Posterior vena cava (tissue), 2 donors: ENCODE measurements at regions not wholly inside any gene's neighbourhood (a gene's known extent, or its start where the extent isn't known, plus 50 kb on each side); places are given as distances from the start of the nearest gene placed in this dataset.

ENCODE experiments used
- DNase-seq: peaks from one replicate; pipeline ENCODE4 v3.0.0-alpha.2; 2020; ENCODE audit warnings: low spot score
- intact Hi-C, 2 donors: fragments of 100-400 bp; cut with DNase I; formaldehyde crosslinking; loops; one replicate each; pipeline versions ENCODE4 v1.14.1 to v1.14.2; 2022 to 2023
- donor health status: DM: yes; HTN: yes; CAD: no.
- donor health status: DM: yes; HTN: yes; CAD: no.

DNA sequence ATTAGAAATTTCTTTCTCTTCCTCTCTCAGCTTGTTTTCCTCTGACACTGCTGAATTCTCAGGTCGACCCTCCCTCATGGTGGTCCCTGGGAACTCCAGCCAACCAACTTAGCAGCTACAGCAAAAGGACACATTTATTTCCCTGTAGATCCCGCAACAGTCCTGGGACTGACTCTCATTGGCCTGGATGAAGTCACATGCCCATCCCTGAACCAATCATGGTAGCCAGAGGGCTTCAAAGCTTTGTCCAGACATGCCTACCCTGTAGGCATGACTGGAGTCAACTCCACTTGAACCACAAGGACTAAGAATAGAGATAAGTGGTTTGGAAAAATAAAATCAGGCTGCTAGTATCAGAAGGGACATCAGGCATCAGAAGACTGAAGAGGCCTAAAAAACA, 84.6 kb upstream of the LRRC55 start:
- intact Hi-C loops = no loop called here
- DNase-seq = no peak

DNA sequence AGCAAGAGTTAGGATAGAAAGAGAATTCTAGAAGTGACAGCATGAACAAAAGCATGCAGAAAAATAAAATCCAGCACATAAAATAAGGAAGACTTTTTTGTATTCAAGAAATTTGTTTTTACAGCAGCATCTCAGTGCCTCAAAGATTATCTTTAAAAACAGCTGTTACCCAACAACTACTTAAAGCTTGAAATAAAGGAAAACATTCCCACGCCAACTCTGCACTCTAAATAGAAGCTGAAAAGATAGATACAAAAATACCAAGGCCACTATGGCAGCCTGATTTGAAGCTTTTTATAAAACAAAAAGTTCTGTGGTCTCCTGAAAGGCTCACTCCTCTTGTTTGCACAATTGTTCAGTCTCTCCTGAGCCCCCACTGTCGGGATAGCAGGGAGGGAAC, 83.6 kb upstream of the LRRC55 start:
- DNase-seq = no peak
- intact Hi-C loops = no loop called here

DNA sequence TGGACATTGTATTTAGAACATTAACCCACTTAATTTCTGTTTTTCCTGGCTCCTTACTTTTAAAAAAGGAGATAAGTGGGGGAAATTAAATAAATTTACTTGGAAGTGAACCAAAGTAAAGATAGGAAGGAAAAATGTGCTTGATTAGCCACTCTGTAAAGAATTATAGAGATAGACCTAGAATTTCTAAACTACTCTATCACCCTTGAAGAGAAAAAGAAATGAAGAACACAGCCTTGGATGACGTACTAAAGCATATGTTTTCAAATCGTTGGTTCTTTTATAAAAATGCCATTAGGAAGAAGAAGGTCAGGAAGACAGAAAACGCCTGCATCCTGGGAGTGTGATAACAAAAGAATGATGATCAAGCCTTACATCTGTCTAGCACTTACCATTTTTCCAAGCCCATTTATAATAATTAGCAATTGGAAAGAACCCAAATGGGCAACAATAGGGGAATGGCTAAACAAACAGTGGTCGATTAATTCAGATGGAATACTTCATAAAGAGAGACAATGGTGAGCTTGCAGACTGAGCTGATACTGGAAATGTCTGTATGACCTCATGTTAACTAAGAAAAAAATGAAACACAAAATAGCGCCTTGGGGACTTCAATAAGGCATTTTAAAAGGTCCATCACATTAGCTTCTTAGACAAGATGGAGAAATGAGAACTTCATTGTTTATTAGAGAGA, 81.0 kb upstream of the LRRC55 start:
- intact Hi-C loops = no loop called here
- no peak for DNase-seq

DNA sequence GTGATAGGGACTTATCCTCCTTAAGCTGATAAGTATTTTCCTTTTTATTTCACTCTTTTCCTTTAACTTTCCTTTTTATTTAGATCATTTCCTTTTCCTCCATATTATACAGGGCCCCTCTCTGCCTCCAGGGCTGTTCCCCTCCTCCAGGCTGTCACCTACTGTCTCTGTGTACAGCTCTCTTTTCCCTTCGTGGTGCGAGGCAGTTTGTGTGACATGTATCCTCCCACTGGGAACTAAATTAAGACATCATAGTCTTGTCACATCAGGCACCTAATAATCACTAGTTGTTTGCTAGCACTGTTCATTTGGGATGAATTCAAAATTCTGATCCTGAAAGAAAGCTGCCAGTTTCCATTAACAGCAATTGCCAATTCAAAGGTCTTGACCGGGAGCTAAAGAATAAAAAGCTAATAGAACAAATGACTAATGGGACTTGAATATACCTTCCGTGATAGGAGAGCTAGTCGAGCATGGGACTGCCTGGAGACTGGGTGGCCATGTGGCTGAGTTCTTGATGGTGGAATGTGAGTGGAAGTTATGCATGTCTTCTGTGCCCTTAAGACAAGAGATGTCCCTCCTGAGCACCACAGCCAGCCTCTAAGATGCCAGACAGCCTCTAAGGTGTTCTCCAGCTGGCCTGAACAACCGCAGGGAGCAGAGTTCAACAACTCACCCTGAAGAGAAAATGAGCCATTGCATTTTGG, 77.7 kb upstream of the LRRC55 start:
- DNase-seq = no peak
- intact Hi-C loops = no loop called here

DNA sequence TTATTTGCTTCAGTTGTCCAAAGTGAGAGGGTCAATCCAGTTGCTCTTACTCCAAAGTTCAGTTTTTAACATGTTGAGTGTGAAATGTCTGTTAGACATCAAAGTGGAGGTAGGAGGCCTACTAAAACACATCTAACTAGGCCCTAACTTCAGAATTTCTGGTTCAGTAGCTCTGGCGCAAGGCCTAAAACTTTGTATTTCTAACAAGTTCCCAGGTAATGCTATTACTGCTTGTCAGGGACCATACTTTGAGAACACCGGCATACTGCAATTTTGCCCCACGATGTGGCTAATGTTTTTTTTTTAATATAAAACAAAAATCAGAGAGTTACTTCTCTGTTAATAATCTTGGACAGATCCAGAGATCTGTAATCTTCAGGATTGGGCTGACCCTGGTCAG, 72.4 kb upstream of the LRRC55 start:
- intact Hi-C loops = no loop called here
- DNase-seq = no peak

DNA sequence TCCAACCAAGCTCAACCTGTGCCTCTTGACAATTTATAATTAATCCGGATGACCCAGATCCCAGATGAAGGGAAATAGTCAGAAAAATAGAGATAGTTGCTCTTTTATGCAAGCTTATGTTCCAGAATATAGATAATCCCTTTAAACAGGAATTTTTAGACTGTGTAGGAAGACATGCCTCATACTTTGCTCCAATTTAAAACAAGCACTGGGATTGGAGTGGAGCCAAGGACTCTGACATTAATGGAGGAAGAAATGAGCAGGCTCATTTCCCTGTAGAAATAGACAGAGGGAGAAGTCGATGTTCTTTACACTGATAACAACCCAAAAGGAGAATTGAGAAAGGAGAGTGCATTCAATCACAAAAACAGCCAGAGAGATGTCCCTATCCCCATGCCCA, 70.1 kb upstream of the LRRC55 start:
- intact Hi-C loops = no loop called here
- no peak for DNase-seq

DNA sequence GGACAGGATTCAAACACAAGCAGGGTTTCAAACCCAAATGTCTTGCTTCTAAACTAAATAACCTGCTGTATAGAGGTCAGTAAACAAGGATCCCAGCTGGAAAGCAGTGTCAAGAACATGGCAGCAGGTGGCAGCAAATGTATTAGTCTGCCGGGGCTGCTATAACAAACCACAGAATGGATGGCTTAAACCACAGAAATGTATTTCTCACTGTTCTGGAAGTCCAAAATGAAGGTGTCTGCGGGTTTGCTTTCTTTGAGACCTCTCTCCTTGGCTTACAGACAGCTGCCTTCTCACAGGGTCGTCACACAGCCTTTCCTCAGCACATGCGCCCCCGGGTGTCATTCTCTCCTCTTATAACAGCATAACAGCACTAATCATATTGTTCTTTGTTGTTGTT, 65.1 kb upstream of the LRRC55 start:
- intact Hi-C loops = no loop called here
- DNase-seq = no peak

DNA sequence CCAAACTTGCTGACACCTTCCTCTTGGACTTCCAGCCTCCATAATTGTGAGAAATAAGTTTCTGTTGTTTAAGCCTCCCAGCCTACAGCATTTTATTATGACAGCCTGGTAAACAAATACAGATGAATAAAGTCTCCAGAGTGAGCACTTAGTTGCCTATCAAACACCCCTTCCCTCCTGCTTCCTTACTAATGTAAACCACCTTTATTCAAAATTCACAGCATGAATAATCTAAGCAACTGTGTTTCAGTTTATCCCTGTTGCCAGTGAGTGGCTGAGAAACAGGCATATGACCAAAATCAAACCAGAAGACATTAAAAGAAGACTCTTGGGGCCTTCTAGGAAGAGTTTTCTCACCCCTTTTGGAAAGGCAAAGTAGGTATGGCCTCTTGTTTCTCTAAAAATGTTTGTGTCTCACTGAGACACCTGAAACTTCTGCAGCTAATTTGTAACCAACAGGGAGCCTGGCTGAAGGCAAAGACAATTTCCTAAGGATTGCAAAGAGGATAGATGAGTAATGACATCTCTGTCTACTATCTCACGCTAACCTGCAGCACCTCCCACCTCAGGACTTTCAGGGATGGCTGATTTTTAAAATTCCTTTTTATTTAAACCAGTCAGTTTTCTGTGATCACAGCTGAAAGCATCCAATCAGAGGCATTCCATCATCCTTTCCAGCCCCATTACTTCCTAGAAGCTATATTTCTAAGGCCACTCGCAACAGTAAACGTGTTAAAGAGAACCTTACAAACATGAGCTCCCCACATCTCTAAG, 61.4 kb upstream of the LRRC55 start:
- no peak for DNase-seq
- intact Hi-C loops = loop anchor here (10.0 kb wide), 2 partner anchors 124 to 134 kb away; no protein-coding TSS in a partner anchor

DNA sequence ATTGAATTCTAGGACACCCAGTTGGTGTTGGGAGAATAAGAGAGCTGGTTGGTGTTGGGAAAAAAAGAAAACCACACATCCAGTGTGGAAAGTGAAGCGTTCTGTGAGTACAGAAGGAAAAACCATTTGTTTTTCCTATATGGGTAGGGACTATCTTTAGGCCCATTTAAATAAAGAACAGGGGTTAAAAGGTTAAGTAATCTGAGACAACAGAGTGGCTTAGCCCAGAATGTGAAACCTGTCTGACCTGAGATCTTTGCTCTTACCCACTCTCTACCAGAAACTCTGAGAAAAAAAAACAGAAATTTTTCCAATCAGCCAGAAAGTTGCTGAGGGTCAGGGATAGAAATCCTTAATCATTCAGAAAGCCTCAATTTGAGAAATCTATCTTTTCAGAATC, 59.8 kb upstream of the LRRC55 start:
- intact Hi-C loops = loop anchor here (10.0 kb wide), 2 partner anchors 123 to 133 kb away; no protein-coding TSS in a partner anchor

DNA sequence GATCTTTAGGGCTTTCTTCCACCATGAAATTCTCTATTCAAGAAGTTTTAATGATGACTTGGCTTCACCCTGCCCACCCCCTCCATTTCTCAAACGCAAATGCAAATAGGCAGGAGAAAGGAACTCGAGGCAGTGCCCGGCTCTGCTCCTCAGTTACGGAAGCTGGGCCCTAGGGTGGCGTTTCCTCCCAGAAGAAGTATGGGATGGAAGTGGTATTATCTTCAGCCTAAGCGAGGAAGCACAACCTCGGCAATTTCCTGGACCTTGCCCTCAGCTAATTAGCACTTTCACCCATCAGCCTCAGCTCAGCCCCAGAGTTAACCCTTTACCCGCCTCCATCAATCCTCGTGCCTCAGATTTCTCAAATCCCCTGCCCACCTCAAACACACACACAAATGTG, 58.2 kb upstream of the LRRC55 start:
- no peak for DNase-seq
- intact Hi-C loops = loop anchor here (10.0 kb wide), 2 partner anchors 121 to 131 kb away; no protein-coding TSS in a partner anchor

More for the DNA sequence above, 59.8 kb upstream of the LRRC55 start:
- DNase-seq = no peak

DNA sequence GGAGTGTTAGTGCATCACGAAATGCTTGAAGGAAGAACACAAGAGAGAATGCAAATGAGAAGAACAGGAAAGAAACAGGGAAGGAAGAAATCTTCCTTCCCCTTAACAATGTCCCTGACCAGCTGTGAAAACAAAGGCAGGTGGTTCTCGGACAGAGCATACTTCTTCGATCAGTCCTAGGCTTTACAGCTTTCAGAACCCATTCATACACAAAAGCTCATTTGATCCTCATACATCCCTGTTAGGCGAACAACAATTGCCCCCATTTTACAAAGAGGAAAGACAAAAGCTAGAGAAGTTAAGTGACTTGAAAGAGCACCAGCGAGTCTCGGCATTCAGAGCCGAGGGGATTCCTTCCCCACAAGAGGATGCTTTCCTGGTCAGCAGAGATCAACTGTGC, 57.2 kb upstream of the LRRC55 start:
- intact Hi-C loops = loop anchor here (10.0 kb wide), 2 partner anchors 120 to 130 kb away; no protein-coding TSS in a partner anchor
- no peak for DNase-seq

DNA sequence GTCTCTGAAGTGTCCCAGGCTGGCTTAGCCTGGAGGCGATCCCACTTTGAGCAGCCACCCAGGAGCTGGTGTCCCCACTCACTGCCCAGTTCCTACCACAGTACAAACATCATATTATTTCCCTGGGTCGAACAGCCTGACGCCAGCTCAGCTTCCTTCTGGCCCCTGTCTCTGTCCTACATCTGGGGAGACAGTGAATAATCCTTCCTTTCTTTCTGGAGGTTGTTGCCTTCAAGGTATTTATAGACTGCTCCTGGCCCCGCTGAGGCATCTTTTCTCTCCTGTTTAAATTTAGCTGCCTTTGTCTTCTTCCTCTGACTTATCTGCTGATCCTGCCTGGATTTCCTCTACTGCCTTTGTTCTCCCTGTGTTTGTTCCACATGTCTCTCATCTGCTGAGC, 56.8 kb upstream of the LRRC55 start:
- intact Hi-C loops = loop anchor here (10.0 kb wide), 2 partner anchors 120 to 130 kb away; no protein-coding TSS in a partner anchor
- no peak for DNase-seq

DNA sequence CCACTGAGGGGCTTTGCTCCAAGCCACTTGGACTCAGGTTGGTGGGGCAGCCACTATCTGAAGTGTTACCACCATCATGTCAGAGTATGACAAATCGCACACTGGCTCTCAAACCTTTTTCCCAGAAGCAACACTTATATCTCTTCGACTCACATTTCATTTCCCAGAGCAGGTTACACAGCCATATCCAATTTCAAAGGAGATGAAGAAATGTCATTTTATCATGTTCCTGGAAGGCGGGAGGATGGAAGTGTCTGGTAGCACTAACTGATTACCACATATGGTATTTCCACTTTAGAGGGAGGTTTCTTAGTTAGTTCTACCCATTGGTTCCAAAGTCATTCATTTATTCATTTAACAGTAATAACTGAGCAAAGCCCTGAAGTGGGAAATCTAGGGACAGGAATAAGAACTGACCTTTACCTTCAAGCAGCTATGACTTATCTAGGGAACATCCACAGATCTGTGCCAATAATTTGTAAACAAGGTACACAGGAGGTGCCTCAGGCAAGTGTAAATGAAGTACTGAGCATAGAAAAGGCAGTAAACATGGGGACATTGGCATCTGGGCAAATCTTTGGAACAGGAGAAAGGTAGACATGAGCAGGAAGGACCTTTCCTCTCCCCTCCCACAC, 54.9 kb upstream of the LRRC55 start:
- DNase-seq = no peak

DNA sequence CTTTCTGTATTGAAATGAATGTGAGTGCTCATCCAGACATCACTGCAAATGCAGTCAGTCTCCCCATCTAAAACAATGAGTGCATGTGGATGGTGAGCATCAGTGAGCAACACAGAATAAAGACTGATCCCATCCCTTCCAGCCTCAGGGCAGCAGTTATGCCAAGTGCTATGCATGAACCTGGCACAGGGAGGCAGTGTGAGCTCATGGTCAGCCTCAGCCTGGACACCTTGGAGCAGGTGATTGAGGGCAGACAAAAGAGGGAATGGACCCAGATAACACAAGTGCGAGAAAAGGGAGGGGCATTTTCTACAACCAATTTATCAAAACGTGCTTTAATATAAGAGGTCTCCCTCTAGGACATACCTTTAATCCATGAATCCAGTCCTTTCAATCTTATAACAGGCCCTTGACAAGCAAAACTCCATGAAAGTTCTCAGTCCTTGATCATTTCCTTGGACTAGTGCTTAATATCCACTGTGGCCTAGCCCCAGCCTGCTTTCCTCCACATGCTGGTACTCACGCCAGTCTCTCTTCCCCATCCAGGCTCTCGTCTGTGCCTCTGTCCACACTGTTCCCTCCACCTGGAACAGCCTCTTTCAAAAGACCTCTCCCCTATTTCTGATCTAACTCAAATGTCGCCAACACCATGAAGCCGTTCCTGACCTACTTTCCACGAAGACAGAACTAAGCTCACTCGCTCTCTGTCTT, 50.5 kb upstream of the LRRC55 start:
- no peak for DNase-seq
- intact Hi-C loops = no loop called here

More for the DNA sequence above, 54.9 kb upstream of the LRRC55 start:
- intact Hi-C loops = loop anchor here (10.0 kb wide), 2 partner anchors 118 to 128 kb away; no protein-coding TSS in a partner anchor
